ENCODE measurements at regions not wholly inside any gene's neighbourhood (a gene's known extent, or its start where the extent isn't known, plus 50 kb on each side); places are given as distances from the start of the nearest gene placed in this dataset.

DNA sequence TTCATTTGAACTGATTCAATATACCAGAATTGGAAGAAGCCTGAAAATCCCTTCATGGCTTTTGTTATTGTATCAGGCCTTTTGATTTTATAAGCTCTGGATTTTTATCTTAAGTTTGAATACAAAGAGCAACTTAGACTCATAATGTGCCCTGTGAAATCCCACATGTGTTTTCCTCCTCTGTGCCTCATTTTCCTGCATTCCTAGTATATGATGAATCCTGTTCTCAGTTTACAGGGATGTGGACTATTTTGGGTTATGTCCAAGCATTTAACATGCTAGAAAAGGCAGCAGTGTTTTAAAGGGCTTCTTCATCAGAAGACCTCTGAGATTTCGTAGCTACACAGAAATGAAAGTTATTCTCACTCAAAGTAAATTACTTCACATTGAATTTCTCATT, 455.0 kb downstream of the RFPL4B start:
- Histone ChIP-seq H3K4me1 (no peaks in the 10 kb centered on the region), H3K9me3 (no peaks in the 10 kb centered on the region), H3K27ac (no peak overlapping the region), H3K36me3 (no peaks in the 10 kb centered on the region), H3K4me3 (no peak overlapping the region), H3K27me3 (no peaks in the 10 kb centered on the region)
- TF ChIP-seq, protein P1, sequence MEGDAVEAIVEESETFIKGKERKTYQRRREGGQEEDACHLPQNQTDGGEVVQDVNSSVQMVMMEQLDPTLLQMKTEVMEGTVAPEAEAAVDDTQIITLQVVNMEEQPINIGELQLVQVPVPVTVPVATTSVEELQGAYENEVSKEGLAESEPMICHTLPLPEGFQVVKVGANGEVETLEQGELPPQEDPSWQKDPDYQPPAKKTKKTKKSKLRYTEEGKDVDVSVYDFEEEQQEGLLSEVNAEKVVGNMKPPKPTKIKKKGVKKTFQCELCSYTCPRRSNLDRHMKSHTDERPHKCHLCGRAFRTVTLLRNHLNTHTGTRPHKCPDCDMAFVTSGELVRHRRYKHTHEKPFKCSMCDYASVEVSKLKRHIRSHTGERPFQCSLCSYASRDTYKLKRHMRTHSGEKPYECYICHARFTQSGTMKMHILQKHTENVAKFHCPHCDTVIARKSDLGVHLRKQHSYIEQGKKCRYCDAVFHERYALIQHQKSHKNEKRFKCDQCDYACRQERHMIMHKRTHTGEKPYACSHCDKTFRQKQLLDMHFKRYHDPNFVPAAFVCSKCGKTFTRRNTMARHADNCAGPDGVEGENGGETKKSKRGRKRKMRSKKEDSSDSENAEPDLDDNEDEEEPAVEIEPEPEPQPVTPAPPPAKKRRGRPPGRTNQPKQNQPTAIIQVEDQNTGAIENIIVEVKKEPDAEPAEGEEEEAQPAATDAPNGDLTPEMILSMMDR (IDR thresholded peaks at IDR 0.05), result no peak
- no peak for TF ChIP-seq POLR2A (IDR thresholded peaks at IDR 0.05)
- no peak for DNase-seq

DNA sequence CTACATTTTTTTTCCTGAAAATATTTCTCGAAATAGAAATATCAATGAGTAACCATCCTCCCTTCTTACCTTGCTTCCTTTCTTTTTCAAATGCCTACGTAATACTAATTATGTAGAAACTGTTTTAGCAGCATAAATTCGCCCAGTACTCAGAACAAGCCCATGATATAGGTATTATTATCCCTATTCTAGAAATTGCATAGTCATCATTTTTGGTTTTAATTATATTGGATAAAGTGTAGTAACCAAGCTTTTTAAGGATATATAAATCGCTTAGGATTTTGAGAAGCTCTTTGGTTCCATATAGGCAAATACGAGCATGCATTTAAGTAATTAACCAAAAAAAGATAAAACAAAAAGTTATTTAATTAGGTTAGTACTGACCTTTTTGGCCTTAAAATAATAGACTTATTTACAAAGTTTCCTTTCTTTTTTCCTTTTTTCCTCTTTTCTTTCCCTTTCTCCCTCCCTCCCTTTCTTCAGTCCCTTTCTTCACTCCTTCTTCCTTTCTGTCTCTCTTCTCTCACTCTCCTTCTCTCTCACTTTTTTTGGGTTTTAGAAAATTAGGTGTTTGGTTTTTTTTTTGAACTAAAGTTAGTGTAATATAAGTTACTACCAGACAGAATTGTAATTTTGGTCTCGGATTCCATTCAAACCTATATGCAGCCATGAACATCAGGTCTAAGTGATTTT, 457.7 kb downstream of the RFPL4B start:
- Histone ChIP-seq H3K9me3 (no peaks in the 10 kb centered on the region), H3K36me3 (no peaks in the 10 kb centered on the region), H3K4me1 (no peaks in the 10 kb centered on the region), H3K27me3 (no peaks in the 10 kb centered on the region), H3K27ac (no peak overlapping the region), H3K4me3 (no peak overlapping the region)
- TF ChIP-seq, protein P1 (IDR thresholded peaks at IDR 0.05), result no peak
- TF ChIP-seq POLR2A (IDR thresholded peaks at IDR 0.05), result no peak
- DNase-seq, result no peak

DNA sequence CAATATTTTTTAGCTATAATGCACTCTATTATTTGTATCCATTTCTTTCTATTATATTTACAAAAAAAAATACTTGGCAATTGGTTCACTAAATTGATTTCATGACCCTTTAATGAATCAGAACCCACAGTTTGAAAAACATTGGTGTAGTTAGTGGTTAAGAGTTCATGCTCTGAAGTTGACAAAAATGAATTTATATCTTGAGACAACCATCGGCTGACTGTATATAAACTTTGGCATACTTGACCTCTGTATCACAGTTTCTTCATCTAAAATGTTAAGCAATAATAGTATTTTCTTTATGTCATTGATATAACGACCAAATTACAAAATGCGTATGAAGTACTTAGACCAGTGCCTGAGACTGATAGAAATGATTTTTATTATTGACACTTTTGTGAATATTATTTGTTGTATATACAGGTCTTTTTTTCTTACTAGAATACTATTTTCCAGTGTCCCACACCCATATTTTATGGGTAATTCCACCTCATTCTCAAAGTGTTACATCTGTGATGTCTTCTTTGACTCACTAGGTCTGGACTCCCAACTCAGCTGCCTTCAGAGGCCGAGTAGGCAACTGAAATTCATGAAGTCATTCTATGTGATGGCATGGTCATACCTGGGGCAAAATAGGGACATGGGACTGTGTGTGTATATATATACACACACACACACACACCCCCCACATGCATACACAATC, 459.2 kb downstream of the RFPL4B start:
- Histone ChIP-seq H3K27me3 (no peaks in the 10 kb centered on the region), H3K36me3 (no peaks in the 10 kb centered on the region), H3K27ac (no peak overlapping the region), H3K4me3 (no peak overlapping the region), H3K4me1 (no peaks in the 10 kb centered on the region), H3K9me3 (no peaks in the 10 kb centered on the region)
- no peak for DNase-seq
- TF ChIP-seq POLR2A (IDR thresholded peaks at IDR 0.05), result no peak
- TF ChIP-seq, protein P1 (IDR thresholded peaks at IDR 0.05), result no peak

DNA sequence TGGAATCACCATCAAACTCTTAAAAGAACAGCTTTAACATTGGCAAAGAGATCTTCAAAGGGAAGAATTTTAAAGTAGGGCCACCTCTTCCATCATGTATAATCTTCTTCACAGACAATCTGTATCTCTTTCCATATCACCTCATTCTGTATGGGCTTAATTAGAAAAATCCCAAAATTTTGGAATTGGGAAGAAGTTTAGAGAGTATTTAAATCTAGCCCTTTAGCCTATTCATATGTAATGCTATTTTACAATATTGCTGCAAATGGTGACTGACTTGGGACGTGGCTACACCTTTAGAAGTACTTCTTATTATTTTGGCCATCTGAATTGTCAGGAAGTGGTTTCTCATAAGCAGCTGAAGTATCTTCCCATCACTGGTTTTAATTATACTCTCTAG, 474.3 kb downstream of the RFPL4B start:
- Histone ChIP-seq H3K9me3 (no peaks in the 10 kb centered on the region), H3K4me3 (no peak overlapping the region), H3K27ac (no peak overlapping the region), H3K27me3 (no peaks in the 10 kb centered on the region), H3K4me1 (no peaks in the 10 kb centered on the region), H3K36me3 (no peaks in the 10 kb centered on the region)
- no peak for TF ChIP-seq POLR2A (IDR thresholded peaks at IDR 0.05)
- TF ChIP-seq, protein P1 (IDR thresholded peaks at IDR 0.05), result no peak
- no peak for DNase-seq

DNA sequence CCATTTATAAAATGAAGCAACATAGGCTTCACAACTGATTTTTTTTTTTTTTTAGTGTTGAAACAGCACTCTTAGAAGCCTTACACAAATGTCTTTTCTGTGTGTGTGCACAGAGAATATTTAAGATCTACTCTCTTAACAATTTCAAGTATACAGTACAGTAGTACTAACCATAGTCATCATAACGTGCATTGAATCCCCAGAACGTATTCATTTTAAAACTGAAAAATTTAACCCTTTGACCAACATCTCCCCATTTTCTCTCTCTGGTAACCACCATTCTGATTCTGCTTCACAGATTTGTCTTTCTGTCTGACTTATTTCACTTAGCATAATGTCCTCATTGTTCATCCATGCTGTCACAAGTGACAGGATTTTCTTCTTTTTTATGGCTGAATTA, 475.6 kb downstream of the RFPL4B start:
- Histone ChIP-seq H3K4me3 (no peak overlapping the region), H3K36me3 (no peaks in the 10 kb centered on the region)
- TF ChIP-seq POLR2A (IDR thresholded peaks at IDR 0.05), result no peak
- TF ChIP-seq, protein P1 (IDR thresholded peaks at IDR 0.05), result no peak

More for the DNA sequence above, 475.6 kb downstream of the RFPL4B start:
- DNase-seq, result no peak
- H3K9me3 ChIP-seq, result no peaks in the 10 kb centered on the region
- no peaks in the 10 kb centered on the region for H3K27me3 ChIP-seq
- no peak overlapping the region for H3K27ac ChIP-seq
- H3K4me1 ChIP-seq, result no peaks in the 10 kb centered on the region
